A549 (cell line): ENCODE measurements at regions not wholly inside any gene's neighbourhood (a gene's known extent, or its start where the extent isn't known, plus 50 kb on each side); places are given as distances from the start of the nearest gene placed in this dataset.
A peak's percentile ranks its signal among the peaks of the same experiment; 100 is the strongest.

Experiments used
- ATAC-seq, 2 experiments: fragments of 200-7000 bp in 1 of 2; fragments of >200 bp in 1 of 2; cut with Nextera tagmentation in 1 of 2; cut with Tn5 transposase in 1 of 2; 3 replicates each; pipeline versions ENCODE4 v1.8.0 to v1.9.1; 2018 to 2020; ENCODE audit warnings: mild to moderate bottlenecking in 1 of 2, moderate library complexity in 1 of 2
- CTCF ChIA-PET: fragments of 300-600 bp; sonication (Branson Sonifier 250); formaldehyde crosslinking; extraction: SDS; loops from one replicate; lab custom pipeline; 2021; ENCODE audit warnings: antibody characterized with exemption, inconsistent platforms; lab: Yijun Ruan, JAX
- POLR2A ChIA-PET: fragments of 350-600 bp; formaldehyde crosslinking; extraction: SDS; loops from one replicate; lab custom pipeline; 2021; ENCODE audit warnings: antibody characterized with exemption, inconsistent platforms; lab: Yijun Ruan, JAX
- DNase-seq, 2 experiments: peaks; one replicate each; pipeline versions ENCODE4 v3.0.0 to v3.0.0-alpha.2; 2011 to 2016; ENCODE audit warnings: low read depth in 1 of 2, low spot score in 1 of 2
- FAIRE-seq: peaks from 2 replicates; lab custom pipeline; 2011; peaks lifted over from hg19 to GRCh38; lab: Jason Lieb, UNC
- H3K27ac ChIP-seq, 2 experiments: fragments of >200 bp; sonication (Bioruptor Twin); formaldehyde crosslinking; 3 replicates each; pipeline ENCODE4 v1.5.1; 2016 to 2017
- H3K4me1 ChIP-seq: fragments of >200 bp; sonication (Bioruptor Twin); formaldehyde crosslinking; 3 replicates; pipeline ENCODE4 v1.6.1; 2016
- H3K4me2 ChIP-seq: fragments of >200 bp; sonication (Bioruptor Twin); formaldehyde crosslinking; 3 replicates; pipeline ENCODE4 v1.6.1; 2016
- H3K4me3 ChIP-seq: fragments of >200 bp; sonication (Bioruptor Twin); formaldehyde crosslinking; 3 replicates; pipeline ENCODE4 v1.5.1; 2016
- H3K9me3 ChIP-seq: fragments of >200 bp; sonication (Bioruptor Twin); formaldehyde crosslinking; 3 replicates; pipeline ENCODE4 v1.6.1; 2016
- CBX2 ChIP-seq: fragments of 200-600 bp; sonication (generic); IDR thresholded peaks from 2 replicates; pipeline ENCODE4 v1.6.1; 2016; ENCODE audit warnings: low read depth, mild to moderate bottlenecking, borderline replicate concordance
- CEBPB ChIP-seq, 2 experiments: fragments of >200 bp in 1 of 2; sonication (Bioruptor Twin) in 1 of 2; formaldehyde crosslinking in 1 of 2; IDR thresholded peaks; 2 replicates each; pipeline ENCODE4 v1.6.1; 2012 to 2016
- CHD4 ChIP-seq: fragments of 200-600 bp; sonication (generic); IDR thresholded peaks from 2 replicates; pipeline ENCODE4 v1.6.1; 2016; ENCODE audit warnings: antibody characterized with exemption, mild to moderate bottlenecking, borderline replicate concordance
- EHMT2 ChIP-seq: fragments of 200-600 bp; sonication (generic); IDR thresholded peaks from 2 replicates; pipeline ENCODE4 v1.6.1; 2016; ENCODE audit warnings: antibody characterized with exemption, low read depth, mild to moderate bottlenecking, moderate library complexity
- FOSB ChIP-seq: fragments of 250-450 bp; sonication (Bioruptor Pico); IDR thresholded peaks from 2 replicates; pipeline ENCODE4 v1.5.0; 2020; ENCODE audit warnings: mild to moderate bottlenecking, moderate library complexity
- GATA3 ChIP-seq: IDR thresholded peaks from 2 replicates; pipeline ENCODE4 v1.6.1; 2012; ENCODE audit warnings: borderline replicate concordance
- HDAC2 ChIP-seq: fragments of 200-600 bp; sonication (generic); IDR thresholded peaks from 2 replicates; pipeline ENCODE4 v1.6.1; 2016
- HEYL ChIP-seq: fragments of 250-450 bp; sonication (Bioruptor Pico); IDR thresholded peaks from 2 replicates; pipeline ENCODE4 v1.8.0; 2021; ENCODE audit warnings: mild to moderate bottlenecking, moderate library complexity
- HOXB5 ChIP-seq: fragments of 250-450 bp; sonication (Bioruptor Pico); IDR thresholded peaks from 2 replicates; pipeline ENCODE4 v1.5.0; 2020; ENCODE audit warnings: mild to moderate bottlenecking, moderate library complexity
- JUNB ChIP-seq: fragments of >200 bp; sonication (Bioruptor Twin); formaldehyde crosslinking; IDR thresholded peaks from 2 replicates; pipeline ENCODE4 v1.6.1; 2016
- NPAS2 ChIP-seq: fragments of 250-450 bp; sonication (Bioruptor Pico); IDR thresholded peaks from 2 replicates; pipeline ENCODE4 v1.8.0; 2022; ENCODE audit warnings: mild to moderate bottlenecking, moderate library complexity, borderline replicate concordance
- POLR2AphosphoS2 ChIP-seq: conservative IDR thresholded peaks from 2 replicates; pipeline ENCODE4 v1.6.1; 2012; ENCODE audit warnings: low read length, improper control_type of control experiment, inconsistent platforms
- RAD21 ChIP-seq, 2 experiments: fragments of >200 bp in 1 of 2; sonication (Bioruptor Twin) in 1 of 2; formaldehyde crosslinking in 1 of 2; IDR thresholded peaks in 1 of 2; conservative IDR thresholded peaks in 1 of 2; 2 replicates in 1 of 2; 3 replicates in 1 of 2; pipeline ENCODE4 v1.6.1; 2012 to 2018; ENCODE audit warnings: inconsistent platforms in 1 of 2
- RFX5 ChIP-seq: fragments of 450-650 bp; IDR thresholded peaks from 2 replicates; pipeline ENCODE4 v1.7.1; 2014; ENCODE audit warnings: antibody characterized with exemption, mild to moderate bottlenecking, moderate library complexity
- RNF2 ChIP-seq: fragments of 200-600 bp; sonication (generic); IDR thresholded peaks from 2 replicates; pipeline ENCODE4 v1.6.1; 2016; ENCODE audit warnings: low read depth, mild to moderate bottlenecking, antibody characterized with exemption, moderate library complexity, borderline replicate concordance
- SREBF2 ChIP-seq: fragments of 450-650 bp; IDR thresholded peaks from 2 replicates; pipeline ENCODE4 v1.6.1; 2014; ENCODE audit warnings: mild to moderate bottlenecking, moderate library complexity
- TP53 ChIP-seq: fragments of 250-450 bp; sonication (Bioruptor Pico); IDR thresholded peaks from 2 replicates; pipeline ENCODE4 v1.5.0; 2021; ENCODE audit warnings: mild to moderate bottlenecking, moderate library complexity
- ZC3H11A ChIP-seq: fragments of 450-650 bp; IDR thresholded peaks from 2 replicates; pipeline ENCODE4 v1.6.1; 2014; ENCODE audit warnings: antibody characterized with exemption, mild to moderate bottlenecking
- WGBS: methylation state at CpG from one replicate; pipeline ENCODE4 v1.1.6; 2017; ENCODE audit errors: missing lambda C conversion rate; 5-methylcytosine and 5-hydroxymethylcytosine counted together
- TF ChIP-seq, protein P1 (sequence below): fragments of >200 bp; sonication (Bioruptor Twin); formaldehyde crosslinking; IDR thresholded peaks from 3 replicates; pipeline ENCODE4 v1.6.1; 2016
- TF ChIP-seq, protein P2 (sequence below): fragments of 450-650 bp; IDR thresholded peaks from 2 replicates; pipeline ENCODE4 v1.6.1; 2014; ENCODE audit warnings: antibody characterized with exemption
- TF ChIP-seq, protein P3 (sequence below): fragments of 150-350 bp; IDR thresholded peaks from 2 replicates; pipeline ENCODE4 v1.6.1; 2014; ENCODE audit warnings: low read depth, mild to moderate bottlenecking, low read length
- TF ChIP-seq, protein P4 (sequence below): fragments of 200-600 bp; sonication (generic); IDR thresholded peaks from 2 replicates; pipeline ENCODE4 v1.6.1; 2016; ENCODE audit warnings: antibody characterized with exemption, mild to moderate bottlenecking, moderate library complexity
- TF ChIP-seq, protein P5 (sequence below): IDR thresholded peaks from 2 replicates; pipeline ENCODE4 v1.6.1; 2012

DNA sequence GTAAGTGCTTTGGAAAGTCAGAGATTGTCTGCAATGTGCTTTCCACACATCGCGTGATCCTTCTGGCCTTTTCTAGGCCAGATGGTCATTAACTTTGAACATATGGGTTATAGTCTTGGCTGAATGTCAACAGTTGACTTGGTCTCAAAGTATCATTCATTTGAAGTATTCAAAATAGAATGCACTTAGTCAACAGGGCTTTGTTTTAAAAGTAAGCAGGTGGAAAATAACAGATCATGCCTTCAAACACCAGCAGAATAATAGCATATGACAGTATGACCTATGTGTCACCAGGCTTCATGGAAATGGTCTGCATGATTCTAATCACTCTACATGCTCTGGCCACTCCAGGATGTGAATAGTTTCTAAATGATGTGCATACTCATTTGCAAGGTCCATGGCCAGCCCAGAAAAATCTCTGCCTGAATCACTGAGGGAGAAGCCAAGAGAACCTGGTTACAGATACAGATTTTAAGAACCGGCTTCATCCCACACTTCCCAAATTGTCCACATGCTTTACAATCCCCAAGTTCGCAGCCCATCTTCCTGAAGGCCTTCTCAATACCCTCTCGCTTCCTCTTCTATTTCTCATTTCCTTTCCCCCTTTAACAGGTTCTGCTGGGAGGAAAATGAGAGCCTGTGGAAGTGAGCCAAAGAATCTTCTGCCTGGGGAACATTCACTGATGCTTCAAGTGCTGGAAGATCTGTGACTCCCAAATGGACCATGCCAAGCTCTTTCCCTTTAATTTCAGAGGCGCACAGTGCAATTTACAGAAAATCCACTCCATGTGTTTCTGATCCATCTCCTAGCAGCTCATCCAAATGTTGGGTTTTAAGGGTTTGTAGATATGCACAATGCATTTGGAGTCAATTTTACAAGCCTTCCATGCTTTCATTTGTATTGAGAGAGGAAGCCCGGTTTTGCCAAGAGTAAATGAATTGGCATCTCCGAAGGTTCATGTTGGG lies 122.8 kb upstream of the GDF10 start (continued):
- TF ChIP-seq FOSB: no peak

DNA sequence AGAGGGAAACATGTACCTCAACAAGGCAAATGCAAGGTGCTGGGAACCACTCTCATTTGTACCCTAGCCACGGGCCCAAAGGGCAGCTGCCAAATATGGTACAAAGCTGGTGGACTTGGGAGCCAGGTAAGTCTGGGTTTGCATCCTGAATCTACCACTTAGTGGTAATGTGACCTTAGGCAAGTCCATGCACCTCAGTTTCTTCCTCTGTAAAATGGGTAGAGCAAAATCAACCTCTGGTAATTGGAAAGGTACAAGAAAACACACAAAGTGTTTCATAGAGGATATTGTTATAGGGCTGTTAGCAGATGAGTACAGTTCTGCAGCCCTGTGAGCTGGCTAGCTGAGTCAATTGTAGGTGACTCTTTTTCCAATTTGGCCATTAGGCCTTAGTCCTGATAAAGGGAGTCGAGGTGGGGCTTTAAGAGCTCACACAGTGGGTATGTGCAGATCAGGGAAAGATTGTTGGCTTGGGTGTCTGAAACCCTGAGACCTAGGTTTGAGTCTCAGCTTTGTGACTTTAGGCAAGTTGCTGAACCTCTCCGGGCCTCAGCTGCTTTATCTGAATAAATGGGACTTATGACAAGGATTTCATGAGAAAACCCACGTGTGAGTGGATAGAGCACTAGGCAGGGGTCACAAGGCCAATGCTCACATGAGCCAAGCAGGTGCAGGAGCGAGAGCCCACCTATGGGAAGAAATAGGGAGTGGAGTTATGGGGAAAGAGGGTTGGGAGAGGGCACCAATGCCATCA lies 121.3 kb upstream of the GDF10 start:
- ChIA-PET CTCF (no interaction called here), POLR2A (no interaction called here)
- FAIRE-seq (no peak), ATAC-seq (no peak), DNase-seq (no peak)
- TF ChIP-seq, protein P1, sequence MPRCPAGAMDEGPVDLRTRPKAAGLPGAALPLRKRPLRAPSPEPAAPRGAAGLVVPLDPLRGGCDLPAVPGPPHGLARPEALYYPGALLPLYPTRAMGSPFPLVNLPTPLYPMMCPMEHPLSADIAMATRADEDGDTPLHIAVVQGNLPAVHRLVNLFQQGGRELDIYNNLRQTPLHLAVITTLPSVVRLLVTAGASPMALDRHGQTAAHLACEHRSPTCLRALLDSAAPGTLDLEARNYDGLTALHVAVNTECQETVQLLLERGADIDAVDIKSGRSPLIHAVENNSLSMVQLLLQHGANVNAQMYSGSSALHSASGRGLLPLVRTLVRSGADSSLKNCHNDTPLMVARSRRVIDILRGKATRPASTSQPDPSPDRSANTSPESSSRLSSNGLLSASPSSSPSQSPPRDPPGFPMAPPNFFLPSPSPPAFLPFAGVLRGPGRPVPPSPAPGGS: no peak
- no peak for TF ChIP-seq ZC3H11A
- TF ChIP-seq RAD21 (conservative IDR thresholded peaks at IDR 0.05 in 1 of 2, IDR thresholded peaks at IDR 0.05 in 1 of 2): no peak
- TF ChIP-seq HDAC2: no peak
- TF ChIP-seq SREBF2: no peak
- TF ChIP-seq, protein P2, sequence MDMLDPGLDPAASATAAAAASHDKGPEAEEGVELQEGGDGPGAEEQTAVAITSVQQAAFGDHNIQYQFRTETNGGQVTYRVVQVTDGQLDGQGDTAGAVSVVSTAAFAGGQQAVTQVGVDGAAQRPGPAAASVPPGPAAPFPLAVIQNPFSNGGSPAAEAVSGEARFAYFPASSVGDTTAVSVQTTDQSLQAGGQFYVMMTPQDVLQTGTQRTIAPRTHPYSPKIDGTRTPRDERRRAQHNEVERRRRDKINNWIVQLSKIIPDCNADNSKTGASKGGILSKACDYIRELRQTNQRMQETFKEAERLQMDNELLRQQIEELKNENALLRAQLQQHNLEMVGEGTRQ: no peak
- no peak for TF ChIP-seq RFX5
- H3K4me2 ChIP-seq: no peak overlapping the region
- no peak overlapping the region for H3K4me3 ChIP-seq
- no peak overlapping the region for H3K27ac ChIP-seq
- no peaks in the 10 kb centered on the region for H3K4me1 ChIP-seq
- no peaks in the 10 kb centered on the region for H3K9me3 ChIP-seq
- 41% methylated on average over 5 of the region's 5 CpGs for WGBS

DNA sequence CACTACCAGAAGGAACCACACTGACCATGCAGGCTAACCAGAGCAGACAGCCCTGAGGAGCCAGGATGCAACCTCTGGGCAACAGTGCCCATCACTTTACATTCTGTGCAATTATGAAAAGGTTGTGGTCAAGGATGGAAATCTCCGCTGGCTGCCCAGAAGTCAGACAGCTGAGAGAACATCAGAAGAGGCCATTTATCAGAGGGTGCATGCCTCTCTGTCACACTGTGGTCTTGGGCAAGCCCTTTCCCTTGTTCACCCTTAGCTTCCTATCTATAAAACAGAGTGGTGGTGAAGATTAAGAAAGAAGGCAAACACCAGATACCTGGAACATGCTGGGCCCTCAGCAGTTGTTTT lies 120.7 kb upstream of the GDF10 start:
- no peak overlapping the region for H3K27ac ChIP-seq
- ATAC-seq (peak; percentile 31 to 45; a peak in 3 of 6 replicates), FAIRE-seq (no peak), DNase-seq (no peak)
- H3K4me1 ChIP-seq: no peaks in the 10 kb centered on the region
- no peak overlapping the region for H3K4me3 ChIP-seq
- H3K4me2 ChIP-seq: no peak overlapping the region
- TF ChIP-seq CBX2: no peak
- TF ChIP-seq, protein P1: no peak
- TF ChIP-seq, protein P3, sequence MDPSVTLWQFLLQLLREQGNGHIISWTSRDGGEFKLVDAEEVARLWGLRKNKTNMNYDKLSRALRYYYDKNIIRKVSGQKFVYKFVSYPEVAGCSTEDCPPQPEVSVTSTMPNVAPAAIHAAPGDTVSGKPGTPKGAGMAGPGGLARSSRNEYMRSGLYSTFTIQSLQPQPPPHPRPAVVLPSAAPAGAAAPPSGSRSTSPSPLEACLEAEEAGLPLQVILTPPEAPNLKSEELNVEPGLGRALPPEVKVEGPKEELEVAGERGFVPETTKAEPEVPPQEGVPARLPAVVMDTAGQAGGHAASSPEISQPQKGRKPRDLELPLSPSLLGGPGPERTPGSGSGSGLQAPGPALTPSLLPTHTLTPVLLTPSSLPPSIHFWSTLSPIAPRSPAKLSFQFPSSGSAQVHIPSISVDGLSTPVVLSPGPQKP: no peak
- no peak for TF ChIP-seq HEYL (CRISPR knock-in tag)
- no peak for TF ChIP-seq EHMT2
- TF ChIP-seq, protein P4, sequence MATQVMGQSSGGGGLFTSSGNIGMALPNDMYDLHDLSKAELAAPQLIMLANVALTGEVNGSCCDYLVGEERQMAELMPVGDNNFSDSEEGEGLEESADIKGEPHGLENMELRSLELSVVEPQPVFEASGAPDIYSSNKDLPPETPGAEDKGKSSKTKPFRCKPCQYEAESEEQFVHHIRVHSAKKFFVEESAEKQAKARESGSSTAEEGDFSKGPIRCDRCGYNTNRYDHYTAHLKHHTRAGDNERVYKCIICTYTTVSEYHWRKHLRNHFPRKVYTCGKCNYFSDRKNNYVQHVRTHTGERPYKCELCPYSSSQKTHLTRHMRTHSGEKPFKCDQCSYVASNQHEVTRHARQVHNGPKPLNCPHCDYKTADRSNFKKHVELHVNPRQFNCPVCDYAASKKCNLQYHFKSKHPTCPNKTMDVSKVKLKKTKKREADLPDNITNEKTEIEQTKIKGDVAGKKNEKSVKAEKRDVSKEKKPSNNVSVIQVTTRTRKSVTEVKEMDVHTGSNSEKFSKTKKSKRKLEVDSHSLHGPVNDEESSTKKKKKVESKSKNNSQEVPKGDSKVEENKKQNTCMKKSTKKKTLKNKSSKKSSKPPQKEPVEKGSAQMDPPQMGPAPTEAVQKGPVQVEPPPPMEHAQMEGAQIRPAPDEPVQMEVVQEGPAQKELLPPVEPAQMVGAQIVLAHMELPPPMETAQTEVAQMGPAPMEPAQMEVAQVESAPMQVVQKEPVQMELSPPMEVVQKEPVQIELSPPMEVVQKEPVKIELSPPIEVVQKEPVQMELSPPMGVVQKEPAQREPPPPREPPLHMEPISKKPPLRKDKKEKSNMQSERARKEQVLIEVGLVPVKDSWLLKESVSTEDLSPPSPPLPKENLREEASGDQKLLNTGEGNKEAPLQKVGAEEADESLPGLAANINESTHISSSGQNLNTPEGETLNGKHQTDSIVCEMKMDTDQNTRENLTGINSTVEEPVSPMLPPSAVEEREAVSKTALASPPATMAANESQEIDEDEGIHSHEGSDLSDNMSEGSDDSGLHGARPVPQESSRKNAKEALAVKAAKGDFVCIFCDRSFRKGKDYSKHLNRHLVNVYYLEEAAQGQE: no peak
- no peak for TF ChIP-seq POLR2AphosphoS2
- TF ChIP-seq NPAS2 (CRISPR knock-in tag): no peak
- no peak for TF ChIP-seq TP53 (CRISPR knock-in tag)
- TF ChIP-seq ZC3H11A: no peak
- TF ChIP-seq HDAC2: no peak
- no peak for TF ChIP-seq JUNB
- no peak for TF ChIP-seq GATA3
- no peak for TF ChIP-seq SREBF2
- TF ChIP-seq RNF2: no peak
- TF ChIP-seq, protein P5, sequence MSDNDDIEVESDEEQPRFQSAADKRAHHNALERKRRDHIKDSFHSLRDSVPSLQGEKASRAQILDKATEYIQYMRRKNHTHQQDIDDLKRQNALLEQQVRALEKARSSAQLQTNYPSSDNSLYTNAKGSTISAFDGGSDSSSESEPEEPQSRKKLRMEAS: no peak
- TF ChIP-seq HOXB5 (CRISPR knock-in tag): no peak
- no peak for TF ChIP-seq CEBPB (IDR thresholded peaks at IDR 0.05)
- no peak for TF ChIP-seq CHD4
- CTCF ChIA-PET: no interaction called here
- POLR2A ChIA-PET: no interaction called here
- H3K9me3 ChIP-seq: no peaks in the 10 kb centered on the region
- WGBS: 37% methylated on average over 1 of the region's 1 CpG
